ENCODE measurements at regions not wholly inside any gene's neighbourhood (a gene's known extent, or its start where the extent isn't known, plus 50 kb on each side); places are given as distances from the start of the nearest gene placed in this dataset.

GRCh38 chrX:22760513-22761057 is 239.2 kb upstream of the DDX53 start:
- H3K27ac ChIP-seq (ENCODE audit: insufficient read depth, low read length): no peak overlapping the region

DNA sequence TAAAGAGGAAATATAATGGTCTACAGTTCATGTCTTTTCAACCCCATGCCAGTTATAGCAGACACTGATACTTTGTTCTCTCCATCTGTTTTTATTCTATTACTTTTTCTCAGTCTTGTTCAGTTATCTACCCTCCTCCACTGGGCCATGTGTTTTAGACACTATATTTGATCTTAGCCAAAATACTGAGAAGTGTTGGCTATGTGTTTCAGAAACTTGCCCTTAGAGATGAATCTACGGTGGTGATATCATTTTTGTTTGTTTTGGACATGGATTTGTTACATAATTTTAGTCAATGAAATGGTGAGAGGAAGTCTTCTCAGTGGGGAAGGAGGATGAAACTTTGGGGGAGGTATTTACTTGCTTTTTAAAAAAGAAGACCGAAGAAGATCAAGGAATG is 211.5 kb upstream of the DDX53 start:
- Histone ChIP-seq H3K79me2 (ENCODE audit: control insufficient read depth, insufficient read depth, low read length) (no peaks in the 10 kb centered on the region), H3K9ac (ENCODE audit: insufficient read depth, low read length) (no peak overlapping the region), H3K9me3 (ENCODE audit: control insufficient read depth, insufficient read depth, low read depth, low read length) (no peaks in the 10 kb centered on the region), H2AFZ (ENCODE audit: low read length) (no peak overlapping the region), H3K27me3 (ENCODE audit: control insufficient read depth, insufficient read depth, low read length) (no peaks in the 10 kb centered on the region), H3K4me2 (ENCODE audit: extremely low read depth, insufficient read depth, low read length) (no peak overlapping the region), H3K36me3 (ENCODE audit: control insufficient read depth, insufficient read depth, low read length) (no peaks in the 10 kb centered on the region), H3K4me1 (ENCODE audit: control insufficient read depth, extremely low read depth, insufficient read depth, low read length) (no peaks in the 10 kb centered on the region), H3K27ac (ENCODE audit: insufficient read depth, low read length) (no peak overlapping the region), H3K4me3 (replicated peaks in 1 of 4; ENCODE audit: control extremely low read depth in 1 of 4, insufficient read depth in 1 of 4, low read depth in 3 of 4, low read length in 4 of 4) (no peak overlapping the region), H4K20me1 (ENCODE audit: control insufficient read depth, extremely low read depth, insufficient read depth, low read length) (no peaks in the 10 kb centered on the region)
- peak in 1 of 2 donors; percentile 0 for DNase-seq (ENCODE audit: low read depth in 2 of 2)
- TF ChIP-seq CTCF (conservative IDR thresholded peaks at IDR 0.05 in 1 of 2, IDR thresholded peaks at IDR 0.05 in 1 of 2; ENCODE audit: low read depth in 1 of 2, low read length in 2 of 2) (no peak), EZH2 (IDR thresholded peaks at IDR 0.05; ENCODE audit: low read length, missing control alignments) (no peak)

More at GRCh38 chrX:22760513-22761057, 239.2 kb upstream of the DDX53 start:
- Histone ChIP-seq H3K4me2 (ENCODE audit: extremely low read depth, insufficient read depth, low read length) (no peak overlapping the region), H3K27me3 (ENCODE audit: control insufficient read depth, insufficient read depth, low read length) (no peaks in the 10 kb centered on the region), H3K79me2 (ENCODE audit: control insufficient read depth, insufficient read depth, low read length) (no peaks in the 10 kb centered on the region), H3K9ac (ENCODE audit: insufficient read depth, low read length) (no peak overlapping the region), H3K36me3 (ENCODE audit: control insufficient read depth, insufficient read depth, low read length) (no peaks in the 10 kb centered on the region), H2AFZ (ENCODE audit: low read length) (no peak overlapping the region), H3K4me3 (replicated peaks in 1 of 4; ENCODE audit: control extremely low read depth in 1 of 4, insufficient read depth in 1 of 4, low read depth in 3 of 4, low read length in 4 of 4) (no peak overlapping the region), H3K9me3 (ENCODE audit: control insufficient read depth, insufficient read depth, low read depth, low read length) (no peaks in the 10 kb centered on the region), H3K4me1 (ENCODE audit: control insufficient read depth, extremely low read depth, insufficient read depth, low read length) (no peaks in the 10 kb centered on the region), H4K20me1 (ENCODE audit: control insufficient read depth, extremely low read depth, insufficient read depth, low read length) (no peaks in the 10 kb centered on the region)
- TF ChIP-seq EZH2 (IDR thresholded peaks at IDR 0.05; ENCODE audit: low read length, missing control alignments) (no peak), CTCF (conservative IDR thresholded peaks at IDR 0.05 in 1 of 2, IDR thresholded peaks at IDR 0.05 in 1 of 2; ENCODE audit: low read depth in 1 of 2, low read length in 2 of 2) (no peak)
- no peak for DNase-seq (ENCODE audit: low read depth in 2 of 2)

GRCh38 chrX:22795671-22796070 is 204.1 kb upstream of the DDX53 start:
- Histone ChIP-seq H3K27ac (ENCODE audit: insufficient read depth, low read length) (no peak overlapping the region), H3K4me3 (replicated peaks in 1 of 4; ENCODE audit: control extremely low read depth in 1 of 4, insufficient read depth in 1 of 4, low read depth in 3 of 4, low read length in 4 of 4) (no peak overlapping the region), H3K36me3 (ENCODE audit: control insufficient read depth, insufficient read depth, low read length) (no peaks in the 10 kb centered on the region), H3K4me1 (ENCODE audit: control insufficient read depth, extremely low read depth, insufficient read depth, low read length) (no peaks in the 10 kb centered on the region), H4K20me1 (ENCODE audit: control insufficient read depth, extremely low read depth, insufficient read depth, low read length) (no peaks in the 10 kb centered on the region), H3K4me2 (ENCODE audit: extremely low read depth, insufficient read depth, low read length) (no peak overlapping the region), H3K9me3 (ENCODE audit: control insufficient read depth, insufficient read depth, low read depth, low read length) (no peaks in the 10 kb centered on the region), H2AFZ (ENCODE audit: low read length) (no peak overlapping the region), H3K27me3 (ENCODE audit: control insufficient read depth, insufficient read depth, low read length) (no peaks in the 10 kb centered on the region), H3K9ac (ENCODE audit: insufficient read depth, low read length) (no peak overlapping the region), H3K79me2 (ENCODE audit: control insufficient read depth, insufficient read depth, low read length) (no peaks in the 10 kb centered on the region)
- TF ChIP-seq EZH2 (IDR thresholded peaks at IDR 0.05; ENCODE audit: low read length, missing control alignments) (no peak), CTCF (conservative IDR thresholded peaks at IDR 0.05 in 1 of 2, IDR thresholded peaks at IDR 0.05 in 1 of 2; ENCODE audit: low read depth in 1 of 2, low read length in 2 of 2) (no peak)
- peak in 1 of 2 donors; percentile 11 for DNase-seq (ENCODE audit: low read depth in 2 of 2)

Data from fibroblast of lung (primary cell).